Effector memory CD8-positive, alpha-beta T cell (primary cell): ENCODE measurements at regions not wholly inside any gene's neighbourhood (a gene's known extent, or its start where the extent isn't known, plus 50 kb on each side); places are given as distances from the start of the nearest gene placed in this dataset.
"Not testable (repeated sequence)": the region's sequence is repeated elsewhere in the genome, so short reads cannot be mapped to it uniquely, and the experiment has no call there.

ENCODE experiments used
- ATAC-seq: fragments of 150-1000 bp; cut with Tn5 transposase; replicated peaks from 2 replicates; pipeline ENCODE4 v1.10.0; 2021; ENCODE audit warnings: mild to moderate bottlenecking, moderate library complexity
- DNase-seq, 3 experiments: peaks; one replicate each; pipeline ENCODE4 v3.0.0; 2021
- H3K27ac Mint-ChIP-seq, 2 donors: one replicate each; pipeline ENCODE4 v1.8.0; 2022; ENCODE audit warnings: mild to moderate bottlenecking in 2 of 2, mixed read lengths in 2 of 2, moderate library complexity in 2 of 2
- H3K27me3 Mint-ChIP-seq, 2 donors: one replicate each; pipeline ENCODE4 v1.8.0; 2022; ENCODE audit warnings: mixed read lengths in 2 of 2
- H3K36me3 Mint-ChIP-seq: one replicate; pipeline ENCODE4 v1.8.0; 2022; ENCODE audit warnings: mild to moderate bottlenecking, moderate library complexity, mixed read lengths; ENCODE audit not compliant: insufficient read depth
- H3K4me1 Mint-ChIP-seq, 2 donors: one replicate each; pipeline ENCODE4 v1.8.0; 2022; ENCODE audit warnings: low read depth in 2 of 2, mixed read lengths in 2 of 2
- H3K4me3 Mint-ChIP-seq, 2 donors: one replicate each; pipeline ENCODE4 v1.8.0; 2022; ENCODE audit warnings: mild to moderate bottlenecking in 2 of 2, mixed read lengths in 2 of 2, moderate library complexity in 2 of 2
- H3K9me3 Mint-ChIP-seq, 2 donors: one replicate each; pipeline ENCODE4 v1.8.0; 2022; ENCODE audit warnings: mixed read lengths in 2 of 2

DNA sequence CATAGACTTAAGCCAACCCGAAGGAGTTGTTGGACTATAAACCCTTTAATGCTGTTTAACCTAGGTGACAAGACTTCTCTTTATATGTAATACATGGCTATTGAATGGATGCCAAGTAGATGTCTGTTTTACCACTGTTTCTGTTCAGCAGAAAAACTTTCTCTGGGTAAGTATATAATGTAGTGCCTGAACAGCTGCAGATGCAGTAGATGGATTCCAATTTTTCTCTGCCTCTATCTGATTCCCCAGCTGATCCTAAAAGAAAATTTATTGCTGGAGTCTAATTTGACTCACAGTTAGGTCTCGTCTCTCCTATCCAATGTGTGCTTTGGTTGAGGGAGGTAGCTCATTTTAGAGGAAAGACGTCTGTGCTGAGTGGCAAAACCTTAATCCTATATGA, 256.5 kb upstream of the CBLB start:
- ATAC-seq (no peak), DNase-seq (no peak)
- Mint-ChIP-seq H3K36me3 (no peaks in the 10 kb centered on the region), H3K9me3 (no peaks in the 10 kb centered on the region), H3K27me3 (no peaks in the 10 kb centered on the region), H3K27ac (no peak overlapping the region), H3K4me3 (no peak overlapping the region), H3K4me1 (peaks cover 2 to 3% of the 10 kb centered on the region in 2 donors)

DNA sequence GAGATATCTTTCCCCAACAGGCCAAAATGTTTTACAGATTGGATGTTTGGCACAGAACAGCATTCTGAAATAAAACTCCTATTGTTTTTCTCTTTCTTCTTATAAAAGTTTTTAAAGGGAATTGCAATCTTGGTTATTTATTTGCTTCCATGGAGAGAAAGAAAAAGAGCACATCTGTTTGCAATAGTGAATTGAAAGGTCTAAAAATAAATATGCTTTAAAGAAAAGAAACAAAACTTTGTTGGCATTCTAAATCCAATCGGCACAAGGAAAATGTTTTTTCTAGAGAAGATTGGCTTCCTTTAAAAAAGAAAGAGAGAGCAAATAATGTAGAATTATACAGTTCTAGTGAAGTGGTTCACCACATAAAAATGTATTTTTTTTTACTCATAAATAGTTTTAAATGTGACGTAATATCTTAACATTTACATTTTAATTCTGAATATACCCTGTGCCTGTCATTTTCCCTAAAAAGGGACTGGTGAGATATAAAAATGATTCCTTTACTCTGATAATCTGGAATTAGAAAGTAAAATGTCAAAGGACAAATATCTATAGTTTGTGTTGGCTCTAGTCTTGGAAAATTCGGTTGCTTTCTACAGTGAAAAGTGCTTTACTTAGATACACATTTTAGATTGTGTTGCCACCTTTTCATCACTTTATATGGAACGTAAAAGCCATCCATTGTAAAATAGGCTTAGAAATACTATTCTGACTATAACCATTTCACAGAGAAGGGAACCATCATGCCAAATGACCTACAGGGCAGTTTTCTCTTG, 257.4 kb upstream of the CBLB start:
- Mint-ChIP-seq H3K4me1 (peaks cover 3 to 4% of the 10 kb centered on the region in 2 donors), H3K36me3 (no peaks in the 10 kb centered on the region), H3K9me3 (no peaks in the 10 kb centered on the region), H3K27me3 (no peaks in the 10 kb centered on the region), H3K4me3 (no peak overlapping the region), H3K27ac (no peak overlapping the region)
- DNase-seq (no peak), ATAC-seq (no peak)

DNA sequence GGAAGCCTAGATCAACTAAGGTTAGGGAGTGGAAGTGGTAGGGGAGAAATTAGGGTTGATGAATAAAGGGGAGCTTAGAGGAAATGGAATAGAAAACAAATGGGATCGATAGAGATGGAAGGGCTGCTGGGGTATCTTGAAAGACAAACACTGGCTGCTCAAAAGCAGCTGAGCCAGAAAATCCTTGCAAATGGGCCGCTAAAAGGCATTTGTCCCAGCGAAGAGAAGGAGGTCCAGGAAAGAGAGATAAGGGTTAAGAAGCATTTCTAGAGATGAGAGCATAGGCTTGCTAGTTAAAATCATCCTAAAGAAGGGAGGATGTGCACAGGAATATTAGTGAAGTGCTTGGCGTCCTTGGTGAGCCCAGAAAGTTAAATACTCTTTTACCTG, 258.0 kb upstream of the CBLB start:
- no peak overlapping the region for H3K27ac Mint-ChIP-seq
- no peaks in the 10 kb centered on the region for H3K27me3 Mint-ChIP-seq

DNA sequence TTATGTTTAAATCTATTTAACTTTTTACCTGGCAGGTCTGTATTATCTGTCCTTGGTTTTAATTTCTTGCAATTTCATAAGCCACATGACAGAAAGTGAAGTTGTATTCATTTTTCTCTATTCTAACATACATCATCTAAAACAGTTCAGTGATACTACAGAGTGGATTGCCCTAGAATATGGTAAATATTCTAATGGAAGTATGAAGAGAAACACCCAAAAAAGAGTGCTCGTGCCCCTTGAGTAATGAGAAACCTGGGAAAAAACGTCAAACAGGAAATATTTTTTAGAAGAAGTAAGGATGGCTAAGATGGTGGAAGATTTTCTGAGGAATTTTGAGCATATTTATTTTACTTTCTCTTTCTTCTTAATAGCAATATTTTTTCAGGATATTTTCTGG, 261.1 kb upstream of the CBLB start:
- H3K4me1 Mint-ChIP-seq: peaks cover 3 to 4% of the 10 kb centered on the region in 2 donors
- H3K9me3 Mint-ChIP-seq: no peaks in the 10 kb centered on the region
- H3K27ac Mint-ChIP-seq: no peak overlapping the region
- no peaks in the 10 kb centered on the region for H3K27me3 Mint-ChIP-seq
- ATAC-seq: no peak
- no peak for DNase-seq
- H3K4me3 Mint-ChIP-seq: no peak overlapping the region
- H3K36me3 Mint-ChIP-seq: no peaks in the 10 kb centered on the region

More for the DNA sequence above, 258.0 kb upstream of the CBLB start:
- H3K4me3 Mint-ChIP-seq: no peak overlapping the region
- peaks cover 3 to 4% of the 10 kb centered on the region in 2 donors for H3K4me1 Mint-ChIP-seq
- DNase-seq (no peak), ATAC-seq (no peak)
- H3K9me3 Mint-ChIP-seq: no peaks in the 10 kb centered on the region
- H3K36me3 Mint-ChIP-seq: no peaks in the 10 kb centered on the region

DNA sequence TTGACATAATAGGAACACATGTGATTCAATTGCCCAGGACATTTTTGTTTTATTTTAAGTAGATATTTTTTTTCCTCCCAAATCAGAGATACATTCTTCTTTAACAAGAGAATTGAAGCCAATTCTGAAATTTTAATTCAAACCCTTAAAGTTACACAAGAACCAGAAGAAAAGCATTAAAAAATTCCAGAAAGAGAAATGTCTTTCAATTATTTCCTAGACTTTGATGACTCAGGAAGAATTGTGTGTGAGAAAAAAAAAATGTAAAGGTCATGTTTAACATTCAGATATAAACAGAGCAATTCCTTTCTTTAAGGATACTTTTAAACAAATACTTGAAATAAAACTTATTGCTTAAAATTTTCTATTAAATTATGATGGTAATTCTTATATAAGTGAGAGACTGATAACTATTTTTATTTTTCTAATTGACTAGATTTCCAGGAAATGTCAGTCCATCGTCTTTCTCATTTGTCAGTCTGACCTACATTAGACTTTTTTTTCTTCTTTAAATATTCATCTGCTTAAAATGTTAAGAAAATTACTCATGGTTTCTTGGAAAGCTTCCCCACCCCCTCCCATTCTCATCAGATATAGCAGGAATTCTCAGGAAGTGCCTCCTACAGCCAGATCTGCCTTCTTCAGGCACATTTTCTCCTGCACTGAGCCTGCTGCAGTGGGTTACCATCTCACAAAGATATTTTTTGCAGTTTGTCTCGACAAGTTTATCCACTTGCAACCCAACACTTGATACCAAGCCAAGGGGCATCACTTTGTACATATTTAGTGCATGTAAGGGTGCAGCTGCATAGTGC, 261.8 kb upstream of the CBLB start:
- H3K9me3 Mint-ChIP-seq: no peaks in the 10 kb centered on the region
- H3K27me3 Mint-ChIP-seq: no peaks in the 10 kb centered on the region
- DNase-seq (no peak), ATAC-seq (no peak)
- no peak overlapping the region for H3K27ac Mint-ChIP-seq
- no peak overlapping the region for H3K4me3 Mint-ChIP-seq
- H3K4me1 Mint-ChIP-seq: peaks cover 3 to 4% of the 10 kb centered on the region in 2 donors
- H3K36me3 Mint-ChIP-seq: no peaks in the 10 kb centered on the region

DNA sequence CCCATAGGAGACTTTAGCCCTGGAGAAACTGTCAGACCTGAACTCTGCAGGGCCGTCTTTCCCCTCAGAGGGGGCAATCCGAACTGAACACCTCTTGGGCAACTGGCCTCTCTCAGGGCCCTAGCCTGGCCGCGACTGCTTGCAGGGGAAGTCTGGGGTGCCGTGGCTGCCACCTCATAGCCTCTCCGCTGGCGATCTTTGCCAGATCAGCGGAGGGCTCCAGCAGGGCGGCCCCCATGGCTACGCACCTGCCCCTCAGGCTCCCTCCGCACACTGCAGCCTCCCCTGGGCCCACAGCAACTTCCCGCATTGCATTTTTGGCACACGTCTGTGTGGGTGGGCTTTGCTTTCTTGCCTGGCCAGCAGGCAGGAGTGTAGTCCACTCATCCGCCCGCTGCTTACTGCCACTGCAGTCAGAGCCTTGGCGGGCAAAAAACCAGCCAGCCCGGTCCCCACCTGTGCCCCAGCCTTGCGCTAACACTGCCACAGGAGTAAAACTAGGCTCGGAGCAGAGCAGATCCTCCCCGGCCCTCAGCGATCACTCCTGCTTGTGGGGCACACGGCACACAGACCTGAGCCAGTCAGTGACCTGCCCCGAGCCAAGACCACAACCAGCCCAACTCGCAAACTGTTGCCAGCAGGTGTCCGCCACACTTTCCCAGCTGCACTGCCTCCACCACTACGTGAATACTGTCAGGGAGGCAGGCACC, 266.8 kb upstream of the CBLB start:
- no peak overlapping the region for H3K27ac Mint-ChIP-seq
- ATAC-seq: no peak
- H3K27me3 Mint-ChIP-seq: no peaks in the 10 kb centered on the region
- no peaks in the 10 kb centered on the region for H3K36me3 Mint-ChIP-seq
- H3K4me3 Mint-ChIP-seq: no peak overlapping the region
- no peaks in the 10 kb centered on the region for H3K9me3 Mint-ChIP-seq
- peaks cover 0 to 2% of the 10 kb centered on the region in 2 donors for H3K4me1 Mint-ChIP-seq
- no peak for DNase-seq

DNA sequence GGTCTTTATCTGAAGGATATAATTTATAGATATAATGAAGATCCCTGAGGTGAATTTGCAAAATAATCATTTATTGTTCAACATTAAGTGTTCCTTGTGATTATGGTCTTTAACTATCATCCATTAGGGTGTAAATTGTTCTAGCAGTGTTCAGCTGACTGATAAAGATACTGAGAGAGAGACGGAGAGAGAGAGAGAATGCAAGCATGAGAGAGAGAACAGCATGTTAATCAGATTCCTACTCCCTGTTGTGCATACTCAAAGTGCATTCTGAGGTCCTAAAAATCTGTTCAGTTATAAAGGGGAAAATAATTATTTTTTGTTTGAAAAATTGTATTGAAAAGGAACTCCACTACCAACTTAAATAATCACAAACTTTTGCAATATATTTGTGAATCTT, 271.0 kb upstream of the CBLB start:
- no peak for DNase-seq

DNA sequence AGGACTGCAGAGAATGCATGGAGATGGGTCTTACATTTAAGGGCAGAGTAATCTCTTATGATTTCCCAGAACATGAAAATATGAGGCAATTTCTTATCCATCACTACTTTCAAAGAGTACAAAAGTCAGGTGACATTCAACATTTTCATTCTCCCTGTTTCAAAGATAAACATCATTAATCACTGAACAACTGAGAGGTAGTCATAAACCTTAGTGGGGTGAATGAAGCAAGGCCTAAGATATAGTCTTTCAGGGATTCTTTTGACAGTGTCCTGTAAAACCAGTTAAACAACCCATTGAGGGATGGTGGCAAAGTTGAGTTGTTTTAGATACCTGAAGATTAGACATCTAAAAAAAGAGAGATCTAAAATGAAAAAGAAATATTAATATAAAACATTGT, 271.6 kb upstream of the CBLB start:
- H3K4me1 Mint-ChIP-seq: peaks cover 2 to 6% of the 10 kb centered on the region in 2 donors
- DNase-seq (no peak), ATAC-seq (no peak)
- H3K27me3 Mint-ChIP-seq: no peaks in the 10 kb centered on the region
- no peak overlapping the region for H3K4me3 Mint-ChIP-seq
- no peaks in the 10 kb centered on the region for H3K36me3 Mint-ChIP-seq
- H3K27ac Mint-ChIP-seq: no peak overlapping the region
- H3K9me3 Mint-ChIP-seq: no peaks in the 10 kb centered on the region

More for the DNA sequence above, 271.0 kb upstream of the CBLB start:
- Mint-ChIP-seq H3K9me3 (no peaks in the 10 kb centered on the region), H3K36me3 (no peaks in the 10 kb centered on the region), H3K4me1 (peaks cover 2 to 6% of the 10 kb centered on the region in 2 donors), H3K27ac (no peak overlapping the region), H3K27me3 (no peaks in the 10 kb centered on the region), H3K4me3 (no peak overlapping the region)
- no peak for ATAC-seq

DNA sequence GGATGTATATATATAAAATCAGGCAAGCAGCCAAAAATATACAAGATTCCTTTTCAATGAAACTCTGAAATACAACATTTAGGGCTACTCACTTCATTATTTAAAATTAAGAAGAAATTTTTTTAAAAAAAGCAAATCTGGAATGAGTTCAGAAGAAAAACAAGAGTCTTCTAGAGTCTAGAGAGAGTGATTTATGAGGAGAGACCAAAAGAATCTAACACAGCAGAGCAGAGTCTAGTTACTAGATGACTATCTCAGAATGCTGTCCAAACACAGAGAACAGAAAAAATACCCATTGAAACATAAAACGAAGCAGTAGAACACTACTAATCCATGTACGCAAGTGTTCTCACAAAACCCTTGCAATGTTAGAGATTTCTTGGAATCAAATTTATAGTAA, 275.2 kb upstream of the CBLB start:
- no peaks in the 10 kb centered on the region for H3K36me3 Mint-ChIP-seq
- H3K4me1 Mint-ChIP-seq: peaks cover 2 to 6% of the 10 kb centered on the region in 2 donors
- ATAC-seq (no peak), DNase-seq (no peak)
- no peak overlapping the region for H3K27ac Mint-ChIP-seq
- H3K27me3 Mint-ChIP-seq: no peaks in the 10 kb centered on the region
- no peak overlapping the region for H3K4me3 Mint-ChIP-seq
- H3K9me3 Mint-ChIP-seq: peaks cover 0 to 2% of the 10 kb centered on the region in 2 donors

DNA sequence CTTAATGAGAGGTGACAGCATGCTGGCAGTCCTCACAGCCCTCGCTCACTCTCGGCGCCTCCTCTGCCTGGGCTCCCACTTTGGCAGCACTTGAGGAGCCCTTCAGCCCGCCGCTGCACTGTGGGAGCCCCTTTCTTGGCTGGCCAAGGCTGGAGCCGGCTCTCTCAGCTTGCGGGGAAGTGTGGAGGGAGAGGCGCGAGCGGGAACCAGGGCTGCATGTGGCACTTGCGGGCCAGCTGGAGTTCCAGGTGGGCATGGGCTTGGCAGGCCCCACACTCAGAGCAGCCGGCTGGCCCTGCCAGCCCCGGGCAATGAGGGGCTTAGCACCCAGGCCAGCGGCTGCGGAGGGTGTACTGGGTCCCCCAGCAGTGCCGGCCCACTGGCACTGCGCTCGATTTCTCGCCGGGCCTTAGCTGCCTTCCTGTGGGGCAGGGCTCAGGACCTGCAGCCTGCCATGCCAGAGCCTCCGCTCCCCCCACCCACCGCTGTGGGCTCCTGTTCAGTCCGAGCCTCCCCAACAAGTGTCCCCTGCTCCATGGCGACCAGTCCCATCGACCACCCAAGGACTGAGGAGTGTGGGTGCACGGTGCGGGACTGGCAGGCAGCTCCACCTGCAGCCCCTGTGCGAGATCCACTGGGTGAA, 279.7 kb upstream of the CBLB start:
- not testable (repeated sequence) for H3K4me3 Mint-ChIP-seq, H3K9me3 Mint-ChIP-seq, H3K4me1 Mint-ChIP-seq, H3K27ac Mint-ChIP-seq, H3K27me3 Mint-ChIP-seq, H3K36me3 Mint-ChIP-seq, ATAC-seq, DNase-seq

DNA sequence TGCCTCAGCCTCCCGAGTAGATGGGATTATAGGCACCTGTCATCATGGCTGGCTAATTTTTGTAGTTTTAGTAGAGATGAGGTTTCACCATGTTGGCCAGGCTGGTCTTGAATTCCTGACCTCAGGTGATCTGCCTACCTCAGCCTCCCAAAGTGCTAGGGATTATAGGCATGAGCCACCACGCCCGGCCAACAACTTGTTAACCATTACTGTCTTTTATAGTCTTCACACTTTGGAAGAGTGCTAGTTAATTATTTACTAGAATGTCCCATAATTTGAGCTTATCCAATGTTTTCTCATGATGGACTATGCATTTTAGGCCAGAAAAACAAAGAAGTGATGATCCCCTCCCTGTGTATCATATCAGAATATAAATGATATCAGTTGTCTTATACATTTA, 288.6 kb upstream of the CBLB start:
- Mint-ChIP-seq H3K27me3 (no peaks in the 10 kb centered on the region), H3K9me3 (no peaks in the 10 kb centered on the region), H3K27ac (no peak overlapping the region), H3K4me1 (no peaks in the 10 kb centered on the region), H3K36me3 (no peaks in the 10 kb centered on the region), H3K4me3 (no peak overlapping the region)
- ATAC-seq (no peak), DNase-seq (no peak)

DNA sequence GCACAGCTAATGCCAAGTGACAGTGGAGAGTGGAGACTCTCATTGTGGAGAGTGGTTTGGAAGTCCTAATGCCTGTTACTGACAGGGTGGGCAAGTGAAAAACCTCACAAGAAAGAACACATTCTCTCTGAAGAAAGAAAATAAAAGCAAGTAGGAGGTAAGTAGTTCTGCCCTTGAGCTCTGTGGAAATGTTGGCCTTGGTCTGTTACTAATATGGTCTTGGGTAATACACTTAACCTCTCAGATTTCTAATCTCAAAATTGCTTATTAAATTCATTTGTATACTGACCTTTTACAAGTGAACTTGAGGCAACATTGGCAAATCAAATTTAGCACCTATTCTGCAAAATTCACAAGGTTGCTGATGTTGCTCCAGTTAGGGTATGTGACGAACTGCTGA, 291.6 kb upstream of the CBLB start:
- Mint-ChIP-seq H3K27me3 (no peaks in the 10 kb centered on the region), H3K9me3 (peaks cover 0 to 15% of the 10 kb centered on the region in 2 donors), H3K4me3 (no peak overlapping the region), H3K27ac (no peak overlapping the region), H3K36me3 (peaks cover 2% of the 10 kb centered on the region), H3K4me1 (no peaks in the 10 kb centered on the region)
- DNase-seq (no peak), ATAC-seq (no peak)

DNA sequence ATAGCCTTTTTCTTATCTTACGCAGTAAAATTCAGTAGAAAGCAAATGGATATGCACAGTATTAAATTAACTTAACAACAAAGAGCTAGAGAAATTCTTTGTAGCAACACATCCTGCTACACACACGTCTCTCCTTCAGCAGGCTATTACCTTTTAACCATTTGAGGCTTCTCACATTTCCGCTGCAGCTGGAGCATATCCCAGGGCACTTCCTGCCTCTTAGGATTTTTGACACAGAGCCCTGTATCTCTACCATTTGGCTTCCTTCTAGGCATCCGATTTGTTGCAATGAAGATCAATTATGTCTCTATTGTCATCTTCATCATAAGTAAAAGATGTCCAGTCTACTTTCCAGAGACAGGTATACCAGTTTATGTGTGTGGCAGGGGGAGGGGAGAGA, 292.4 kb upstream of the CBLB start:
- no peak overlapping the region for H3K27ac Mint-ChIP-seq

More for the DNA sequence above, 292.4 kb upstream of the CBLB start:
- DNase-seq: no peak
- peaks cover 2% of the 10 kb centered on the region for H3K36me3 Mint-ChIP-seq
- no peak overlapping the region for H3K4me3 Mint-ChIP-seq
- H3K4me1 Mint-ChIP-seq: no peaks in the 10 kb centered on the region
- H3K27me3 Mint-ChIP-seq: no peaks in the 10 kb centered on the region
- peaks cover 0 to 15% of the 10 kb centered on the region in 2 donors for H3K9me3 Mint-ChIP-seq
- no peak for ATAC-seq
